B cell (primary cell): ENCODE measurements at regions not wholly inside any gene's neighbourhood (a gene's known extent, or its start where the extent isn't known, plus 50 kb on each side); places are given as distances from the start of the nearest gene placed in this dataset.

Experiments used
- ATAC-seq: fragments of 200-7000 bp; cut with Tn5 transposase; one replicate; pipeline ENCODE4 v1.10.0; 2021; ENCODE audit warnings: low read depth, mild to moderate bottlenecking, moderate number of reproducible peaks, moderate library complexity
- CTCF ChIA-PET: fragments of 350-600 bp; sonication (Branson Sonifier 250); formaldehyde crosslinking; loops from one replicate; lab custom pipeline; 2021; ENCODE audit warnings: antibody characterized with exemption, inconsistent platforms; lab: Charles Lee
- POLR2A ChIA-PET: fragments of 350-600 bp; sonication (Branson Sonifier 250); formaldehyde crosslinking; loops from one replicate; lab custom pipeline; 2021; ENCODE audit warnings: antibody characterized with exemption; lab: Charles Lee
- DNase-seq: peaks from one replicate; pipeline ENCODE4 v3.0.0; 2013
- H2AFZ ChIP-seq: 2 replicates; pipeline ENCODE4 v1.6.1; 2012; ENCODE audit warnings: mild to moderate bottlenecking, low read depth, low read length; ENCODE audit not compliant: insufficient read depth, poor library complexity, severe bottlenecking
- H3K27ac ChIP-seq, 2 donors: 1 replicate in 1 of 2; 2 replicates in 1 of 2; pipeline ENCODE4 v1.5.1; 2012 to 2013; ENCODE audit warnings: low read length in 2 of 2, mild to moderate bottlenecking in 2 of 2, moderate library complexity in 1 of 2
- H3K27me3 ChIP-seq, 4 experiments: fragments of 200-600 bp in 1 of 4; sonication (generic) in 1 of 4; replicated peaks in 1 of 4; 1 replicate in 2 of 4; 2 replicates in 2 of 4; pipeline versions ENCODE4 v1.6.1 to v1.7.0; 2013 to 2016; ENCODE audit warnings: low read length in 3 of 4, mild to moderate bottlenecking in 2 of 4, mixed read lengths in 1 of 4, moderate library complexity in 1 of 4; ENCODE audit not compliant: insufficient read depth in 4 of 4, control insufficient read depth in 3 of 4; ENCODE audit errors: control extremely low read depth in 1 of 4
- H3K36me3 ChIP-seq, 2 experiments: replicated peaks in 1 of 2; 1 replicate in 1 of 2; 2 replicates in 1 of 2; pipeline versions ENCODE4 v1.6.1 to v1.7.1; 2013; ENCODE audit warnings: low read length in 1 of 2; ENCODE audit not compliant: insufficient read depth in 2 of 2, control insufficient read depth in 1 of 2; ENCODE audit errors: control extremely low read depth in 1 of 2, extremely low read depth in 1 of 2
- H3K4me1 ChIP-seq, 2 donors: fragments of 200-600 bp in 1 of 2; sonication (generic) in 1 of 2; 1 replicate in 1 of 2; 2 replicates in 1 of 2; pipeline versions ENCODE4 v1.5.1 to v1.6.1; 2013 to 2017; ENCODE audit warnings: low read length in 2 of 2; ENCODE audit not compliant: control insufficient read depth in 2 of 2, insufficient read depth in 2 of 2
- H3K4me2 ChIP-seq: replicated peaks from 2 replicates; pipeline ENCODE3; 2012; ENCODE audit warnings: mild to moderate bottlenecking, low read depth, low read length; ENCODE audit not compliant: poor library complexity, severe bottlenecking
- H3K4me3 ChIP-seq, 5 experiments: fragments of 200-600 bp in 1 of 5; sonication (generic) in 1 of 5; 1 replicate in 3 of 5; 2 replicates in 2 of 5; pipeline versions ENCODE4 v1.5.1 to v1.7.0; 2011 to 2016; ENCODE audit warnings: low read length in 4 of 5, mild to moderate bottlenecking in 4 of 5, low read depth in 2 of 5, control low read depth in 1 of 5, moderate library complexity in 1 of 5; ENCODE audit not compliant: insufficient read depth in 1 of 5; ENCODE audit errors: control extremely low read depth in 1 of 5, extremely low read depth in 1 of 5
- H3K79me2 ChIP-seq: fragments of 200-600 bp; sonication (generic); one replicate; pipeline ENCODE4 v1.6.0; 2016; ENCODE audit warnings: low read length; ENCODE audit not compliant: control insufficient read depth, insufficient read depth
- H3K9ac ChIP-seq: fragments of 200-600 bp; sonication (generic); 2 replicates; pipeline ENCODE4 v1.6.1; 2017; ENCODE audit warnings: mild to moderate bottlenecking, low read length, moderate library complexity
- H3K9me3 ChIP-seq, 3 donors: one replicate each; pipeline versions ENCODE4 v1.6.1 to v1.7.1; 2013; ENCODE audit warnings: low read length in 2 of 3; ENCODE audit not compliant: control insufficient read depth in 2 of 3, insufficient read depth in 1 of 3; ENCODE audit errors: control extremely low read depth in 1 of 3
- H4K20me1 ChIP-seq: 2 replicates; pipeline ENCODE4 v1.6.0; 2012; ENCODE audit warnings: mild to moderate bottlenecking, low read length; ENCODE audit not compliant: insufficient read depth, control insufficient read depth, poor library complexity, severe bottlenecking
- H3K27ac Mint-ChIP-seq: one replicate; pipeline ENCODE4 v1.8.0; 2021; ENCODE audit warnings: mixed read lengths
- H3K27me3 Mint-ChIP-seq: one replicate; pipeline ENCODE4 v1.8.0; 2021; ENCODE audit warnings: mixed read lengths
- H3K4me1 Mint-ChIP-seq: one replicate; pipeline ENCODE4 v1.8.0; 2021; ENCODE audit warnings: mixed read lengths
- H3K4me3 Mint-ChIP-seq: one replicate; pipeline ENCODE4 v1.8.0; 2021; ENCODE audit warnings: mixed read lengths
- H3K9me3 Mint-ChIP-seq: one replicate; pipeline ENCODE4 v1.8.0; 2022; ENCODE audit warnings: mixed read lengths; ENCODE audit not compliant: insufficient read depth
- EZH2 ChIP-seq: IDR thresholded peaks from 2 replicates; pipeline ENCODE4 v1.6.1; 2012; ENCODE audit warnings: borderline replicate concordance, low read depth, mild to moderate bottlenecking, moderate library complexity, low read length; ENCODE audit not compliant: insufficient read depth, poor library complexity, severe bottlenecking
- WGBS: methylation state at CpG from one replicate; pipeline ENCODE4 v1.1.5; 2013; ENCODE audit warnings: missing lambda C conversion rate; ENCODE audit not compliant: insufficient coverage; 5-methylcytosine and 5-hydroxymethylcytosine counted together
- intact Hi-C: fragments of 100-400 bp; cut with micrococcal nuclease; formaldehyde crosslinking; loops from one replicate; pipeline ENCODE4 v1.10.0; 2022
- TF ChIP-seq, protein P1 (sequence below): fragments of 200-600 bp; IDR thresholded peaks from one replicate; pipeline ENCODE4 v1.8.0; 2022; ENCODE audit warnings: antibody characterized with exemption, mild to moderate bottlenecking

DNA sequence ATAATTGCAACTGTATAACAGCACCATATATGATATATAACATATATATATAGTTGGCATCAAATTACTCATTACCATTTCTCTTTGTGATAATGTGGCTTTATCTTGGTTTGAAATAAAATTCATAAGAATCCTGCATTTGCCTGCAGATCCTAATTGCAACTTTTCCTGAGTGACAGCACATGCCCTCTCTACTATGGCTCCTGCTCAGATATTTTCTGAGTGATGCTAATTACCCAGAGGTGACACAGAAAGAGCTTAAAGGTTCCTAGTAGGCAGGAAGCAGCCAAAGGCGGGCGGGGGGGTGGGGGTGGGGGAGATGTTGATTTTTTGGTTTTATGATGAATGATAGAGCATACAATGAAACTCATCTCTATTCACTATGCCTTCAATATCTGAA, 370.6 kb downstream of the MFSD1 start:
- intact Hi-C loops, result no loop called here
- no peak overlapping the region for H3K27ac ChIP-seq
- no peak overlapping the region for H2AFZ ChIP-seq
- Mint-ChIP-seq H3K27me3 (peaks cover 4% of the 10 kb centered on the region), H3K4me1 (no peaks in the 10 kb centered on the region), H3K27ac (no peak overlapping the region), H3K9me3 (no peaks in the 10 kb centered on the region), H3K4me3 (no peak overlapping the region)
- H3K4me2 ChIP-seq, result no peak overlapping the region
- ATAC-seq, result no peak
- H3K36me3 ChIP-seq, result no peaks in the 10 kb centered on the region
- DNase-seq, result no peak
- H3K4me3 ChIP-seq, result no peak overlapping the region
- no peaks in the 10 kb centered on the region for H3K27me3 ChIP-seq
- no CpG with 5 or more reads among the region's 2 CpGs for WGBS
- H3K9me3 ChIP-seq, result no peaks in the 10 kb centered on the region
- POLR2A ChIA-PET, result no interaction called here
- CTCF ChIA-PET, result no interaction called here
- H3K9ac ChIP-seq, result no peak overlapping the region
- no peak for TF ChIP-seq EZH2
- TF ChIP-seq, protein P1, sequence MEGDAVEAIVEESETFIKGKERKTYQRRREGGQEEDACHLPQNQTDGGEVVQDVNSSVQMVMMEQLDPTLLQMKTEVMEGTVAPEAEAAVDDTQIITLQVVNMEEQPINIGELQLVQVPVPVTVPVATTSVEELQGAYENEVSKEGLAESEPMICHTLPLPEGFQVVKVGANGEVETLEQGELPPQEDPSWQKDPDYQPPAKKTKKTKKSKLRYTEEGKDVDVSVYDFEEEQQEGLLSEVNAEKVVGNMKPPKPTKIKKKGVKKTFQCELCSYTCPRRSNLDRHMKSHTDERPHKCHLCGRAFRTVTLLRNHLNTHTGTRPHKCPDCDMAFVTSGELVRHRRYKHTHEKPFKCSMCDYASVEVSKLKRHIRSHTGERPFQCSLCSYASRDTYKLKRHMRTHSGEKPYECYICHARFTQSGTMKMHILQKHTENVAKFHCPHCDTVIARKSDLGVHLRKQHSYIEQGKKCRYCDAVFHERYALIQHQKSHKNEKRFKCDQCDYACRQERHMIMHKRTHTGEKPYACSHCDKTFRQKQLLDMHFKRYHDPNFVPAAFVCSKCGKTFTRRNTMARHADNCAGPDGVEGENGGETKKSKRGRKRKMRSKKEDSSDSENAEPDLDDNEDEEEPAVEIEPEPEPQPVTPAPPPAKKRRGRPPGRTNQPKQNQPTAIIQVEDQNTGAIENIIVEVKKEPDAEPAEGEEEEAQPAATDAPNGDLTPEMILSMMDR, result no peak
- no peaks in the 10 kb centered on the region for H3K4me1 ChIP-seq
- H3K79me2 ChIP-seq, result no peaks in the 10 kb centered on the region
- no peaks in the 10 kb centered on the region for H4K20me1 ChIP-seq

DNA sequence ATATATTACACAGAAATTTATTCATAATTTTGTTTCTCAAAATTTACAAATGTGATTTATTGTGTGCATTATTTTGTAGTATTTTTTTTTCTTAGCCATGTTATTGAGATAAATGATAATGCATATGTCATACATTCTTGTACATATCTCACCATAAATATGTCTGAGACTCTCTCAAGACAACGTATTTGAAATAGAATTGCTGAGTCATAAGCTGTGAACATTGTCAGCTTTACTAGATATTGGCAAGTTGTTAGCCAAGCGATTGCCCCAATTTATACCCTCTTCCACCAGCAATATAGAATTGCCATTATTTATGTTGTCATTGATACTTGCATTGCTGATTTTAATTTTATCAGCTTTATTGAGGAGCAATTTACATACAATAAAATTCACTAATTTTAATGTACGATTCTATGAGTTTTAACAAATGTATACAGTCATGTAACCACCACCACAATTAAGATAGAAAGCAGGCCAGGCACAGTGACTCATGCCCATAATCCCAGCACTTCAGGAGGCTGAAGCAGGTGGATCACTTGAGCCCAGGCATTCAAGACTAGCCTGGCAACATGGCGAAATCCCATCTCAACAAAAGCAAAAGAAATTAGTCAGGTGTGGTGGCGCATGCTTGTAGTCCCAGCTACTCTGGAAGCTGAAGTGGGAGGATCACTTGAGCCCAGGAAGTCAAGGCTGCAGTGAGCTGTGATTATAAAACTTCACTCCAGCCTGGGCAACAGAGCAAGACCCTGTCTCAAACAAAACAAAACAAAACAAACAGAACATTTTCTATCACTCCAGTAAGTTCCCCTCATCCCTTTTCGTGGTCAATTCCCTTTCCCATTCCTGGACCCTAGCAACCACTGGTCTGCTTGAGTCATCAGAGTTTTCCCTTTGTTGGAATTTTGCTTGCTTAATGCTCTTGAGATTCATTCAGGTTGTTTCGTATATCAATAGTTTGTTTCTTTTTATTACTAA, 373.1 kb downstream of the MFSD1 start:
- Histone ChIP-seq H4K20me1 (no peaks in the 10 kb centered on the region), H3K79me2 (no peaks in the 10 kb centered on the region), H3K27me3 (no peaks in the 10 kb centered on the region), H3K9me3 (no peaks in the 10 kb centered on the region), H3K4me3 (no peak overlapping the region), H3K36me3 (no peaks in the 10 kb centered on the region), H2AFZ (no peak overlapping the region), H3K27ac (no peak overlapping the region), H3K9ac (no peak overlapping the region), H3K4me1 (no peaks in the 10 kb centered on the region), H3K4me2 (no peak overlapping the region)
- TF ChIP-seq, protein P1, result no peak
- no peak for TF ChIP-seq EZH2
- POLR2A ChIA-PET, result no interaction called here
- no peak for ATAC-seq
- DNase-seq, result no peak
- CTCF ChIA-PET, result no interaction called here
- no peaks in the 10 kb centered on the region for H3K9me3 Mint-ChIP-seq
- H3K4me3 Mint-ChIP-seq, result no peak overlapping the region
- no peaks in the 10 kb centered on the region for H3K4me1 Mint-ChIP-seq
- intact Hi-C loops, result no loop called here
- no peak overlapping the region for H3K27ac Mint-ChIP-seq
- 73% methylated on average over 2 of the region's 7 CpGs for WGBS
- H3K27me3 Mint-ChIP-seq, result peaks cover 9% of the 10 kb centered on the region
